ENCODE measurements at regions not wholly inside any gene's neighbourhood (a gene's known extent, or its start where the extent isn't known, plus 50 kb on each side); places are given as distances from the start of the nearest gene placed in this dataset.

DNA sequence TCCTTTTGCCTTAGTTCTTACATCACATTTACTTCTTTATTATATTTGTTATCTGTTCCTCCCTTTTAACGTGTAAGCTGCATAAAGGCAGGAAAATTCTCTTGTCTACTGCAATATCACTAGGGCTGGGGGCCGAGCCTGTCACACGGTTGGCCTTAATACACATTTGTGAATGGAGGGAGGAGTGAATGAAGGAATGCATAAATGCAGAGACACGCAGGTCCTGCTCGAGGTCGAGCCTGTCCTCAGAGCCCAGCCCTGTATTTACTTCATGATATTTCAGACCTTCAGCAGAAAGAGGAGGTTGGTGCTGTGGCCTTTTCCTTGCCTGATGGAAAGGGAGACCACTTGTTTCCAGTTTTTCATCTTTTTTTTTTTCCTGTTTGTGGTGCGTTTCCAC lies 671.3 kb downstream of the PTPRU start:
- DNase-seq (ENCODE audit: low spot score): no peak
- in situ Hi-C loops (cut with HindIII; ENCODE audit: low sequenced_read_pairs): no loop called here

DNA sequence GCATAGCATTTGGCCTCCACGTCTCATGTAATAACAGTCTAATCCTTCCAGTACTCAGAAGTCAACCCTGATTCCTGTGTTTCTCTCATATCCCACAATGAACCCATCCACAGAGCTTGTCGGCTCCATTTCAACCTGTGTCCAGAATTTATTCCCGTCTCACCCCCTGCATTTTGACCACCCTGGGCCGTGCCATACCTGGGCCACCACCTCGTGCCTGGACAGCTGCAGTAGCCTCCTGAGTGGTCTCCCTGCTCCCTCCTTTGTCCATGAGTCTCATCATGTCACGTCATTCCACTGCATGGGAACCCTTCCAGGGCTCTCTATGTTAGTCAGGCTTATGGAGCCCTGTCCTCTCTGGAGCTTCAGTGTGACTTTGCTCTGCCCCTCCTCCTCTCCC lies 670.6 kb downstream of the PTPRU start:
- no peak for DNase-seq (ENCODE audit: low spot score)
- in situ Hi-C loops (cut with HindIII; ENCODE audit: low sequenced_read_pairs): no loop called here

- no peak for DNase-seq (ENCODE audit: low spot score)
- in situ Hi-C loops (cut with HindIII; ENCODE audit: low sequenced_read_pairs): no loop called here
Observed at GRCh38 chr1:29903548-29904166, 667.3 kb downstream of the PTPRU start.

DNA sequence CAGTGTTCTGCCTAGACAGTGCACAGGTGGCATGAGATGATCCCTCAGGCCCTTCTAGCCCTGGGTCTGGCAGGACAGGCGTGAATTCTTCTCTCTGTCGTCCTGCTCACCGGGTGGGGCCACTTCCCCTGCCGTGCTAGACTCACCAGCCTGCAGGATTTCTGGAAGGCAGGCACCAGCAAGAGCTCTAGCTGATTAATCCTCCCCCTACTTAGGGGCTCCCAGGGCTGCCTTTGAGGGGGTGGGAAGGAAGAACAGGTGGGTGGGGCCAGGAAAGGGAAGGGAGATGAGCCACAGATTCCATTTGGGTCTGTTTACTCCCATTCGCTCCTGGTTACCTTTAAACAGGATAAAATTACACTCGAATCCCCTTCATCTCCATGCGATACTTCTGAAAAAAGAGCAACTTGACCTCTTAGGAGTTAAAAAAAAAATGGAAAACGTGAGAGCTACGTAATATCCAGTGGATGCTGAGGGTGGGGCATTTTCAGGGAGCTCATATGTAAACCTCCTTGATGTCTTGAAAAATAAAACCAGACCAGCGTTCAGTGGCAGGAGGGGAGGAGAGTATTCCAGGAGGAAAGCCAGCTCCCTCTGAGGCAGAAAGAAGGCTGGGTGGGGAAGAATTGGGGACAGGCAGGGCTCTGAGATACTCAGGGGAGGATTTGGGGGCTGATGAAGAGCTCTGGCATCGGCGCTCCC lies 665.5 kb downstream of the PTPRU start:
- DNase-seq (ENCODE audit: low spot score): no peak
- in situ Hi-C loops (cut with HindIII; ENCODE audit: low sequenced_read_pairs): no loop called here

- no peak for DNase-seq (ENCODE audit: low spot score)
- in situ Hi-C loops (cut with HindIII; ENCODE audit: low sequenced_read_pairs): no loop called here
Observed at GRCh38 chr1:29900712-29901111, 664.4 kb downstream of the PTPRU start.

DNA sequence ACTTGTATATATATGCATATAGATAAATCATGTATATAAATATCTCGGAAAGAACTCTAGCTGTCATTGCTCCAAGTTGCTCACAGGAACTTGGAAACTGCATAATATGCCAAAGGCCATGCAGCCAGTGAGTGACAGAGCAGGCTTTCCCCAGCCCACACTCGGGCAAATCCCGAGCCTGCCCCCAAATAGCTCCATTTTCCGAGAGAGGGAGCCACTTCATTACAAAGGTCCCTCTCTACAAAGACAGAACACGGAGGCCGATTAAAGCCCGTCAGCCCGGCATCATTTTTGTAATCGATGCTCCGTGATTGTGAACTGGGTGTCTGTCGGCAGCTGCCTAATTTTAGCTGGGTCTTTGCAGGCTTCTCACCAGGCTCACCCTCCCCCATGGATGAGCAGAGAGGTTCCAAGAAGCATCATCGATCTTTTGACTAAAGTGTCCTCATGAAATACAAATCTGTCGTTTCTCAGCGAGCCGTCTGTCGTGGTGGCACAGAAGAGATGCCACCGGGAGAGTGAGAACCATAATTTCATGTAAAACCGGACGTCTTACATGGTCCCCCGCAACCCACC lies 663.9 kb downstream of the PTPRU start:
- in situ Hi-C loops (cut with HindIII; ENCODE audit: low sequenced_read_pairs): no loop called here
- no peak for DNase-seq (ENCODE audit: low spot score)

- DNase-seq (ENCODE audit: low spot score): no peak
- in situ Hi-C loops (cut with HindIII; ENCODE audit: low sequenced_read_pairs): no loop called here
Observed at GRCh38 chr1:29896791-29897714, 660.7 kb downstream of the PTPRU start.

DNA sequence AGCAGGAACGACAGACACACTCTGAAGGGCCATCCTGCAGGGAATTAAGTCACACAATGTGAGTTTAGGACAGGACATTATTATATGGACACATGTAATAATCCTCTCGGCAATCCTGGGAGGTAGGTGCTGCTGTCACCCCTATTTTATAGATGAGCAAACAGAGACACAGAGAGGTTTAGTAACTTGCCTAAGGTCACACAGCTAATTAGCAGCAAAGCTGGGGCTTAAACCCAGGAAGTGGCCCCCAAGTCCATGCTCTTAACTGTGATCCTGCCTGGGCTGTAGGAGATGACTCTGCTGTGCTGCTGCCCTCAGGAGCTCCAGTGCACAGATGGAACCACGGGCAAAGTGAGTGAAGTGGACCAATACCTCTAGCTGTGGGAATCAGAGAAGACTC lies 660.0 kb downstream of the PTPRU start:
- in situ Hi-C loops (cut with HindIII; ENCODE audit: low sequenced_read_pairs): no loop called here
- DNase-seq (ENCODE audit: low spot score): no peak

DNA sequence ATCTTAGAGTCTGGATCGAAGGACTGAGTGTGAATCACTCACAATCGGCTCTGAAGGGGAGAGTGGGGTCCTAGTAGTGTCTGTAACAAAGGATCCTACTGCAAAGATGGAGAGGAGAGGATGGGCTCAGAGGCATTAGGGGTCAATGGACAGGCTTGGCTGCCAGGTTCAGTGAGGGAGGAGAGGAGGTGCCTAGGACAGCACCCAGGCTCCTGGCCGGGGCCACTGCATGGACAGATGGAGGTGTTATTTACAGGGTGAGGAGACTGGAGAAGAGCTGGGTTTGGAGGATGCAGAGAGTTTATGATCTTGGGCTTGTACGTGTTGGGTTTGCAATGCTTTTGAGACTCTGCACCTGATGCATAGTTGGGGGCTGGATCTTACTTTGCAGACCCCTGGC lies 658.9 kb downstream of the PTPRU start:
- in situ Hi-C loops (cut with HindIII; ENCODE audit: low sequenced_read_pairs): no loop called here
- DNase-seq (ENCODE audit: low spot score): no peak

- in situ Hi-C loops (cut with HindIII; ENCODE audit: low sequenced_read_pairs): no loop called here
Observed at GRCh38 chr1:29894311-29894710, 658.0 kb downstream of the PTPRU start.

GRCh38 chr1:29893806-29894205 lies 657.5 kb downstream of the PTPRU start:
- in situ Hi-C loops (cut with HindIII; ENCODE audit: low sequenced_read_pairs): no loop called here
- DNase-seq (ENCODE audit: low spot score): no peak

More at GRCh38 chr1:29894311-29894710, 658.0 kb downstream of the PTPRU start:
- DNase-seq (ENCODE audit: low spot score): no peak

DNA sequence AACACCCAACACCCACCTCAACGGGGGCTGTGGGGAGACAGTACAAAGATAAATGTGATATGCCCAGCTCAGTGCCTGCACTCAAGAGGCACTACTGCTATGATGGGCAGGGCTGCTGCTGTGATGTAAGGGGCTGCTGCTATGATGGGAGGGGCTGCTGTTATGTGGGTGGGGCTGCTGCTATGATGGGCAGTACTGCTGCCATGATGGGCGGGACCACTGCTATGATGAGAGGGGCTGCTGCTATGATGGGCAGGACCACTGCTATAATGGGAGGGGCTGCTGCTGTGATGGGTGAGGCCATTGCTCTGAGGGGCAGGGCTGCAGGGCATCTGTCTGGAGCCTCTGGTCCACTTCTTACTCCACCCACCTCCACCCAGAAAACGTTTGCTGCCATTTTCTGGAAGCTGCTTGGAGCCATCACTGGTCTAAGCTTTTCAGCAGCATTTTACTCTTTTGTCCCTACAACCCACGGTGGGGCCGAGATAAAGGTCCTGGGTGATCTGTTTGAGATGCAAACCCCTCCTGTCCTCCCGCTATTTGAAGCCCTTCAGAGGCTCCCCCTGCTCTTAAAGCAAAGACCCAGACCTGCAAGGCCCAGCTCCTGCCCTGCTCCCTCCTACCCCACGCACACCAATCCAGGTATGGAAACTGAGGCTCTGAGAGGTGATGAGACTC lies 656.9 kb downstream of the PTPRU start:
- DNase-seq (ENCODE audit: low spot score): no peak

DNA sequence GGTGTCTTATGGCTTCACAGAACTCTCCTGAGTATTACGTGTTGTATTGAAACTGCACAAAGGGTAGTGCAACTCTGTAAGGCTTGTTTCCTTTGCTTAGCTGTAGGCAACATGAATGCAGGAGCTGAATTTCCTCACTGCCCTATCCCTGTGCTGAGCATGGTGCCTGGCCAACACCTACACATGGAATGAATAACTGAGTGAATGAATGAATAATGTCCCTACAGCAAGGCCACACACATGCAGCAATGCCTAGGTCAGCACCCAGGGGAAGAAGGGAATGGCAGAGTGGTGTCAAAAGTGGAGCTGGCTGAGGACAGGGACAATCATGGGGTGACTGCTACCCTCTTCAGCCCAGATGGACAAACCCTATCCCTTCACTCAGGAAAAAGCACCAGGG lies 655.9 kb downstream of the PTPRU start:
- in situ Hi-C loops (cut with HindIII; ENCODE audit: low sequenced_read_pairs): no loop called here

More for the DNA sequence above, 656.9 kb downstream of the PTPRU start:
- in situ Hi-C loops (cut with HindIII; ENCODE audit: low sequenced_read_pairs): no loop called here

GRCh38 chr1:29890201-29890959 lies 654.1 kb downstream of the PTPRU start:
- in situ Hi-C loops (cut with HindIII; ENCODE audit: low sequenced_read_pairs): no loop called here
- DNase-seq (ENCODE audit: low spot score): no peak

More for the DNA sequence above, 655.9 kb downstream of the PTPRU start:
- no peak for DNase-seq (ENCODE audit: low spot score)

GRCh38 chr1:29889776-29890175 lies 653.5 kb downstream of the PTPRU start:
- DNase-seq (ENCODE audit: low spot score): no peak
- in situ Hi-C loops (cut with HindIII; ENCODE audit: low sequenced_read_pairs): no loop called here

- in situ Hi-C loops (cut with HindIII; ENCODE audit: low sequenced_read_pairs): no loop called here
Observed at GRCh38 chr1:29884740-29885139, 648.4 kb downstream of the PTPRU start.

GRCh38 chr1:29883986-29884385 lies 647.7 kb downstream of the PTPRU start:
- in situ Hi-C loops (cut with HindIII; ENCODE audit: low sequenced_read_pairs): no loop called here
- no peak for DNase-seq (ENCODE audit: low spot score)

More at GRCh38 chr1:29884740-29885139, 648.4 kb downstream of the PTPRU start:
- DNase-seq (ENCODE audit: low spot score): no peak

DNA sequence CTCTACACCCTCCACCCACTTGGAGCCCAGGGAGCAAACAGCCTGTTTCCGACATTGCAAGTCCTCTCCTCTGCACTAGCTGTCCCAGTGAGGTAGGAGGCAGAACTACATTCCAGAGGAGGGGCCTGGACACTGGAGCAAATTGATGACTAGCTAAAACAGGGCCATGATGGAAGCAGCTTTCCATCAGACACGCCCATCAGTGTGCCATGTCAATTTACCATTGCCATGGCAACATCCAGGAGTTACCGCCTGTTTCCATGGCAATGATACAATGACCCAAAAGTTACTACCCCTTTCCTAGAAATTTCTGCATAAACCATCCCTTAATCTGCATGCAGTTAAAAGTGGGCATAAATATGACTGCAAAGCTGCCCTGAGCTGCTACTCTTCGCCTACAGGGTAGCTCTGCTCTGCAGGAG lies 647.1 kb downstream of the PTPRU start:
- DNase-seq (ENCODE audit: low spot score): no peak
- in situ Hi-C loops (cut with HindIII; ENCODE audit: low sequenced_read_pairs): no loop called here
